ENCODE measurements at regions not wholly inside any gene's neighbourhood (a gene's known extent, or its start where the extent isn't known, plus 50 kb on each side); places are given as distances from the start of the nearest gene placed in this dataset.

DNA sequence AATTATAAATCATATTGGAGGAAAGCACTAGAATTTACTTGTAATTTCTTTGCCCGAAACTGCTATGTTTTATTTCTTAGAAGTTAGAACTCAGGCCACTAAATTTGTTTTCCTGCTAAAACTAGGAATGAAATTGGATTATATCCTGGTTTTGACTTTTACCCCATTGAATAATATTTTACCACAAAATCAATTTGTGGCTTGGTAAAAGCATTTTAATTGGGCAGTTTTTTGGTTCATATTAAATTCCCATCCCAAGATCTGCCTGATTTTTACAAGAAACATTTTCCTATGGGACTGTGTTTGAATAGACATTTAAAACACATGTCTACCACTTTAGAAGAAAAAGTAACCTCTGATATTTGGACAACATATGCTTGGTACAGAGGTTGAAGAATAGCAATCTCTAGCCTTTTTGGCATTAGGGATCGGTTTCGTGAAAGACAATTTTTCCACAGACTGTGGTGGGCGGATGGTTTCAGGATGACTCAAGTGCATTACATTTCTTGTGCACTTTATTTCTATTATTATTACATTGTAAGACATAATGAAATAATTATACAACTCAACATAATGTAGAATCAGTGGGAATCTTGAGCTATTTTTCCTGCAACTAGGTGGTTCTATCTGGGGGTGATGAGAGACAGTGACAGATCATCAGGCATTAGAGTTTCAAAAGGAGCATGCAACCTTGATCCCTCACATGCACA is 565.6 kb downstream of the PRR16 start:
- no peaks in the 10 kb centered on the region for H3K36me3 ChIP-seq
- no peak overlapping the region for H3K27ac ChIP-seq
- WGBS, 2 donors (ENCODE audit: low coverage in 1 of 2), result 79 to 82% methylated on average over 4 of the region's 4 CpGs
- no peaks in the 10 kb centered on the region for H3K9me3 ChIP-seq
- no peak for ATAC-seq
- TF ChIP-seq, protein P1, sequence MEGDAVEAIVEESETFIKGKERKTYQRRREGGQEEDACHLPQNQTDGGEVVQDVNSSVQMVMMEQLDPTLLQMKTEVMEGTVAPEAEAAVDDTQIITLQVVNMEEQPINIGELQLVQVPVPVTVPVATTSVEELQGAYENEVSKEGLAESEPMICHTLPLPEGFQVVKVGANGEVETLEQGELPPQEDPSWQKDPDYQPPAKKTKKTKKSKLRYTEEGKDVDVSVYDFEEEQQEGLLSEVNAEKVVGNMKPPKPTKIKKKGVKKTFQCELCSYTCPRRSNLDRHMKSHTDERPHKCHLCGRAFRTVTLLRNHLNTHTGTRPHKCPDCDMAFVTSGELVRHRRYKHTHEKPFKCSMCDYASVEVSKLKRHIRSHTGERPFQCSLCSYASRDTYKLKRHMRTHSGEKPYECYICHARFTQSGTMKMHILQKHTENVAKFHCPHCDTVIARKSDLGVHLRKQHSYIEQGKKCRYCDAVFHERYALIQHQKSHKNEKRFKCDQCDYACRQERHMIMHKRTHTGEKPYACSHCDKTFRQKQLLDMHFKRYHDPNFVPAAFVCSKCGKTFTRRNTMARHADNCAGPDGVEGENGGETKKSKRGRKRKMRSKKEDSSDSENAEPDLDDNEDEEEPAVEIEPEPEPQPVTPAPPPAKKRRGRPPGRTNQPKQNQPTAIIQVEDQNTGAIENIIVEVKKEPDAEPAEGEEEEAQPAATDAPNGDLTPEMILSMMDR (IDR thresholded peaks at IDR 0.05), result no peak
- TF ChIP-seq POLR2A (IDR thresholded peaks at IDR 0.05) (no peak), EP300 (IDR thresholded peaks at IDR 0.05) (no peak), POLR2AphosphoS5 (IDR thresholded peaks at IDR 0.05) (no peak)
- H3K4me1 ChIP-seq, result no peaks in the 10 kb centered on the region
- H3K4me3 ChIP-seq, result no peak overlapping the region
- no peaks in the 10 kb centered on the region for H3K27me3 ChIP-seq

- H3K4me1 ChIP-seq, result no peaks in the 10 kb centered on the region
- TF ChIP-seq POLR2AphosphoS5 (IDR thresholded peaks at IDR 0.05) (no peak), EP300 (IDR thresholded peaks at IDR 0.05) (no peak), POLR2A (IDR thresholded peaks at IDR 0.05) (no peak)
- TF ChIP-seq, protein P1 (IDR thresholded peaks at IDR 0.05), result no peak
- H3K27me3 ChIP-seq, result no peaks in the 10 kb centered on the region
- WGBS, 2 donors (ENCODE audit: low coverage in 1 of 2), result 21 to 22% methylated on average over 3 of the region's 3 CpGs
- no peaks in the 10 kb centered on the region for H3K36me3 ChIP-seq
- H3K27ac ChIP-seq, result no peak overlapping the region
- ATAC-seq, result no peak
- H3K9me3 ChIP-seq, result no peaks in the 10 kb centered on the region
- no peak overlapping the region for H3K4me3 ChIP-seq
These were observed 567.4 kb downstream of the PRR16 start for GRCh38 chr5:121031491-121031890.

GRCh38 chr5:121033334-121033733 is 569.2 kb downstream of the PRR16 start:
- Histone ChIP-seq H3K36me3 (no peaks in the 10 kb centered on the region), H3K4me3 (no peak overlapping the region), H3K27ac (no peak overlapping the region), H3K9me3 (no peaks in the 10 kb centered on the region), H3K27me3 (no peaks in the 10 kb centered on the region), H3K4me1 (no peaks in the 10 kb centered on the region)
- TF ChIP-seq POLR2AphosphoS5 (IDR thresholded peaks at IDR 0.05) (no peak), EP300 (IDR thresholded peaks at IDR 0.05) (no peak), POLR2A (IDR thresholded peaks at IDR 0.05) (no peak)
- TF ChIP-seq, protein P1 (IDR thresholded peaks at IDR 0.05), result no peak
- ATAC-seq, result no peak

- Histone ChIP-seq H3K36me3 (no peaks in the 10 kb centered on the region), H3K9me3 (no peaks in the 10 kb centered on the region), H3K27me3 (no peaks in the 10 kb centered on the region), H3K27ac (no peak overlapping the region), H3K4me1 (no peaks in the 10 kb centered on the region), H3K4me3 (no peak overlapping the region)
- WGBS, 2 donors (ENCODE audit: low coverage in 1 of 2), result 71 to 74% methylated on average over 4 of the region's 4 CpGs
- ATAC-seq, result no peak
- TF ChIP-seq POLR2AphosphoS5 (IDR thresholded peaks at IDR 0.05) (no peak), EP300 (IDR thresholded peaks at IDR 0.05) (no peak)
- TF ChIP-seq, protein P1 (IDR thresholded peaks at IDR 0.05), result no peak
These were observed 574.3 kb downstream of the PRR16 start for GRCh38 chr5:121038438-121038837.

GRCh38 chr5:121049971-121050370 is 585.9 kb downstream of the PRR16 start:
- H3K4me3 ChIP-seq, result no peak overlapping the region
- no peaks in the 10 kb centered on the region for H3K4me1 ChIP-seq
- TF ChIP-seq POLR2AphosphoS5 (IDR thresholded peaks at IDR 0.05), result no peak
- TF ChIP-seq POLR2A (IDR thresholded peaks at IDR 0.05), result no peak
- TF ChIP-seq, protein P1 (IDR thresholded peaks at IDR 0.05), result no peak
- TF ChIP-seq EP300 (IDR thresholded peaks at IDR 0.05), result no peak
- no peaks in the 10 kb centered on the region for H3K36me3 ChIP-seq
- no peaks in the 10 kb centered on the region for H3K9me3 ChIP-seq
- H3K27me3 ChIP-seq, result no peaks in the 10 kb centered on the region
- H3K27ac ChIP-seq, result no peak overlapping the region
- no peak for ATAC-seq
